Left ventricle myocardium superior (tissue), 1 donor: ENCODE measurements at regions not wholly inside any gene's neighbourhood (a gene's known extent, or its start where the extent isn't known, plus 50 kb on each side); places are given as distances from the start of the nearest gene placed in this dataset.

Source experiments
- ATAC-seq: fragments of 200-7000 bp; cut with Tn5 transposase; one replicate; pipeline ENCODE4 v1.9.1; 2020; ENCODE audit warnings: mild to moderate bottlenecking, moderate library complexity
- DNase-seq: peaks from one replicate; pipeline ENCODE4 v3.0.0-alpha.2; 2020
- intact Hi-C: fragments of 100-400 bp; cut with micrococcal nuclease; formaldehyde crosslinking; loops from one replicate; pipeline ENCODE4 v1.11.0; 2022
- donor health status: DM: no; HTN: yes; CAD: no; lungs with severe emphysema.

DNA sequence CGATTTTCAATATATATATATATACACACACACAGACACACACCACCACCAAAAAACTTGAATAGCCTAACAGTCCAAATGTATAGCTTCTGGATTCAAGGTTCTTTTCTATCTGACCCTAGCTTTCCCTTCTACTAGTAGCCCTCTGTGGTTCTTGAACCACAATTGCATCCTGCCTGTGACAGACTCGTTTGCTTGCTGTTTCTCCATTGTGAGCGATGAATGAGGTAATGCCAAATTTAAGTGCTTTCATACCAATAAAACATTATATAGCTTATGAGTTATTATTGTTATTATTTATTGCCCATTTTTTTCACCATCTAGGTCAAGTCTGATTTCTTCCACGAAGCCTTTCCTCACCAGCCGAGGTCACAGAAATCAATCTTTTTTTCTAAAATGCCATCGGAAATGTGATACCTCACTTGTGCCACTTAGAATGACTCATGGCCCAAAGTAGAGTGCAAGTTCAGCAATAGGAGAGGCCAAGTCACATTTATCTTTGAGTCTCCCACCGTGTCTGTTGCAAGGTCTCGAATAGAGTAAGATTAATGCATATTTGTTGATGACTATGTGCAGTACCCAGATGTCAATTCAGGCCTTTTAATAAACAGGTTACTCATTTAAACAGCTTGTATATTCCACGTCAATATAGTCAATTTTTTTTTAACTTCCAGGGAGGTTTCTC lies 1015.8 kb upstream of the SEL1L start:
- DNase-seq (no peak), ATAC-seq (no peak)
- intact Hi-C loops: no loop called here

DNA sequence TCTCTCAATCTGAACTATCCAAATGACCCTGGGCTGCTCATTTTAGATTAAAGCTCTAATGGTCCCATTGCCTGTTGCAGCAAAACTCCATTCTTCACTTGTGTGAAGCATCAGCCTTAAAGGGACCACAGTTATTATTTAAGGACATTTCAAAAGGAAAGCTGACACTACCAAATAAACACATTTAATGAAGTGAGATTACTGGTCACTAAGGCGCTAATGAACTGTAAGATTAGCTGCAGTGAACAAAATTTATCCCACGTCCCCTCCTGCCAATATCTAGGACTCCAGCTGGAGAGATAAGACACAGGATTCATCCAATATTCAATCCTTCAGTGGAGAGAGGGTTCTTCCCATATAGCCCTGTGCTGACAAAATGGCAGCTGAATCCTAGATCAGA lies 1029.2 kb upstream of the SEL1L start:
- DNase-seq (no peak), ATAC-seq (no peak)
- intact Hi-C loops: loop anchor here (10.0 kb wide), 1 partner anchor 848 kb away; no protein-coding TSS in a partner anchor

DNA sequence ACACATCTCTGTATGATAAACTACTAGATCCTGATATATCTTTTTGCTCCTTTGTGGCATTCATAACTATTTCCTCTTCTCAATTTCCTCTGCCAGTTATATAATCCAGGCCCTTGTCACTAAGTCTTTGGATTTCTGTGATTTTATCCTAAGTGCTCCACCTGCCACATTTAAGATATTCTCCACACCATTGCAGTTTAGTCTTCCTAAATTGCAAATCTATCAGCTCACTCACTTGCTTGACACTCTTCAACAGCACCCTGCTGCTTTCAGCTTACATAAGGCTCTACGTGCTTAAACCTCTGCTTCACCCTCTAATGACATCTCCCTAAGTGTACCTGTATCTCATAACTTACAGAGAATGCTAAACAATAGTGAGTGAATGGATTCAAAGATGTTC lies 1032.2 kb upstream of the SEL1L start:
- DNase-seq (no peak), ATAC-seq (no peak)
- intact Hi-C loops: loop anchor here (10.0 kb wide), 1 partner anchor 851 kb away; no protein-coding TSS in a partner anchor

DNA sequence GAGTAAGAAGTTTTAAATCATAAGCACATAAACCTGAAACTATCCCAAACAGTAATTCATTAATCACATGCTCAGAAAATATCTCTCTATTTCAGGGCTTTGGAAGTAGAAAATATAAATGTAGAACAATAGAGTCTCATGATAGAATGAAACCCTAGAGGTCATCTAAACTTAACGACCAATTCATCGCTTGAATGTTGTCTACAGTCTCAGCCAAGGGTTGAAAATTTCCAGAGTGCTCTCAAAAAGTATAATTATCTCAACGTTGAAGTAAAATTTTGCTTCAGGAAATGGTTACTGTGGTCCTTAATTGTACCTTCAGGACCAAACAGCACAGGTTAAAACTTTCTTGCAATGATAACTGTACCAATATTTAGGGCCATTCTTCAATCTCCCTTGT lies 1053.6 kb upstream of the SEL1L start:
- ATAC-seq (no peak), DNase-seq (no peak)
- intact Hi-C loops: no loop called here

DNA sequence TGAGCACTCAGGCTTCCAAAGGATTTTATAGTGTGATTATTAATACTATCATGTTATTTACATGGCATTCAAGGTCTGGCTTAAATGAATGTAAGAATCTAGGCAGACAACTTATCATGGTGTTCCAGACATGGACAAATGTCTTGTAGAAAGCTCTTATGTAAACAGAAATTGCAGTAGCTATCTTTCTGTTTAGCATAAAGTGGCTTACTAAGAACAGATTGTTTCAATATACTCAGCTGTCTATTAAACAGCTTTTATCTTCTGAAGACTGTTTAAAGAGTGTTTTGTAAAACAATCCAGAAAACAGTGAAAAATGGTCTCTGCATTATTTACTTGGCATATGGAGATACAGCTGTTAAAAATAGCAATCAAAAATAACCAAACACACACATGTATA lies 1061.8 kb upstream of the SEL1L start:
- DNase-seq: no peak
- no peak for ATAC-seq
- intact Hi-C loops: no loop called here

DNA sequence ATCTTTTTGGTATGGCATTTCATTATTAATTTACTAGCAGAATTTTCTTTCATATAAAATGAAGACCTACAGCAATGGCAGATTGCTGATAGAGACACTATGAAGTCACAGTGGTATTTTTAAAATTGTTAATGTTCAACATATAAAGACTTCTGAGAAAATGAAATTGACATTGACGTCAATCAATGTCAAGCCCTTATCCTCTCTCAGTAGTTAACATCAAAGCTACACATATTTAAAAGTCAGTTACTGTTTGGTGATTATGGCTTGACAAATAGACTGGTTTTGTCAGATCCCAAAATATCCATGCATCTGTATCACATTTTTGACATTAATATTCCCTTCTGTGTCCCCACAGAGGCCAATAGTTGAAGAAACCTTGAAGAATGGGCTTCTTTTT lies 1069.1 kb upstream of the SEL1L start:
- ATAC-seq (no peak), DNase-seq (no peak)
- intact Hi-C loops: no loop called here

DNA sequence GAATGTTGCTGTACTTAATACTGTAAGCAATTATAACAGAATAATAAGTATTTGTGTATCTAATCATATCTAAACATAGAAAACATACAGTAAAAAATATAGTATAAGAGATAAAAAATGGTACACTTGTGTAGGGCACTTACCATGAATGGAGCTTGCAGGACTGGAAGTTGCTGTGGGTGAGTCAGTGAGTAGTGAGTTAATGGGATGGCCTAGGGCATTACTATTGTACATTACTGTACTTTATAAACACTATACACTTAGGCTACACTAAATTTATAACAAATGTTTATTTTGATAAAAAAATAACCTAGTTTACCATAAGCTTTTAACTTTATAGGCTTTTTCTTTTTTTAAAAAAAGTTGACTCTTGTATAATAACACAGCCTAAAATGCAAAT lies 1071.2 kb upstream of the SEL1L start:
- intact Hi-C loops: no loop called here
- DNase-seq (no peak), ATAC-seq (no peak)

DNA sequence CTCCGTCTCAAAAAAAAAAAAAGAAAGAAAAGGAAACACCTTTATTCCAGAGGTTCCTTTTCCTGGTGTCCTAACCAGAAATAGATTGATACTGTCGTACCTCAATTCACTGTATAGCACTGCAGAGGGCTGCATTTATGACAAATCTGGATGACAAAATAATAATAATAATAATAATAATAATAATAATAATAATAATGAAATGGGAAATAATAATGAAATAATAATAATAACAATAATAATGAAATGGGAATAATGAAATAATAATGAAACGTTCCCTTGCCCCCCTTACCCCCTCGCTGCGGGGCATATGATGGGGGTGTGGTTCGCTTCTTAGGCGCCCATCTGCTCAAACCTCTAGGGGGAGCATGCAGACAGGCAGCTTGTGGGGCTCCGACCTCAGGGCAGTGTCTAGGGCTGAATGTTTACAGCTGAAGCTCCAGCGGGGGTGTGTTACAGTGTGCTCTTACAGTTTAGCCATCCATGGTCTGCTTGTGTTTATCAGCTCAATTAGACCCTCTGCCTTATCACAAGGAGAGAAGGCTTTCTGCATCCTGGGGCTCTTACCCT lies 1088.3 kb upstream of the SEL1L start:
- intact Hi-C loops: no loop called here
- no peak for ATAC-seq
- DNase-seq: no peak

DNA sequence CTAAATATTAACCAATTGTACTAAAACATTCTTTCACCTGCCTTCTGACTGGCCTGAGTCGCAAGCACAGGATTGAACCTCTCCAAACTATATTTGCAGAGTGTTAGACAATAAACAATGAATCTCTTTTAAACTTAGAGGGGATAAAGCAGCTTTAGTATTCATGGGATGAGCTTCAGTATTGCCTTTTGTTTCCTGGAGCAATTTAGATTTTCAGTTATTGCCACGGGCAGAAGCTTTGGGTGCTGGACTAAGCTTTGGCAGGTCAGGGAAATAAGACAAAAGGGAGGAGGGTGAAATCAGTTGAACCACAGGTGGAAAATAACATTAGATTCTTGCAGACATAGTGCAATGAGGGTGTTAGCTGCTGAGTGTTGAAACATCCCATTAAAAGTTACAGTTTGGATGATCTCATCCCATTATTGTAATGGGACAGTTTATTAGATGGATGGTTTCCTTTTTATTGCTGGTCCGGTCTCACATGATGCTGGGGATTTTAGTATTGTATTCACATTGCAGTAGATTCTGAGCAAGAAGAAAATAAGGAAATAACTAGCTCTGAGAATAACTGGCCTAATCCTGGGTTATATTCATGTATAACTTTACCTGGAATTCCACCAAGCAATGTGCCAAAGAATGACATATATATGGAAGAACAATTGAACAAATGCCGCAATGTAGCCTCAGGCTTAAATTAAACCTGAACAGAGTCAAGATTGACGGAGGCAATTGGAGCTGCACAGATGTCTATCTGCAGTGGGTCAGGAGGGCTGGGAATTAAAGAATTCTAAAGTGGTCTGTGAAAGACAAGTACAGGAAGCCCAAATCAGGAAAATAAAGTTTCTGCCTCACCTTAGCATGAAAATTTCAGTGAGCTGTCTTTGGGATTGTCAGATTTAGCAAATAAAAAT lies 1092.8 kb upstream of the SEL1L start:
- DNase-seq (no peak), ATAC-seq (no peak)
- intact Hi-C loops: no loop called here

DNA sequence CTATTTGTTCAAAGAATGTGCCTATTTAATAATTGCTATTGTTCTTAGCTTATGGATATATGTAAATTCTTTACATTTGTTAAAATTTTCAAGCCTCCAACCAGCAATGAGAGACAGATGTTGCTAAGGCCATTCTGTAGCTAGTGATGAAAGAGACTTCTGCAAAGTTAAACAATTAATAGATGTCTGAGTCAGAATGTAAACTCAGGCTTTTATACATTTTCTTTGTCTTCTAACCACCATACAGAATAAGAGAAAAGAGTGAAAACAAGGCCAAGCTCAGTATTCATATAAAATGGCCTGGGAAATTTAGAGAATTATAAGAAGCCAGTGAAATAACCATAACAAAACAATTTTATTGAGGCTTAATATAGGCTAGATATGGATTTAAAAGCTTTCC lies 1102.3 kb upstream of the SEL1L start:
- ATAC-seq: no peak
- intact Hi-C loops: no loop called here
- DNase-seq: no peak

DNA sequence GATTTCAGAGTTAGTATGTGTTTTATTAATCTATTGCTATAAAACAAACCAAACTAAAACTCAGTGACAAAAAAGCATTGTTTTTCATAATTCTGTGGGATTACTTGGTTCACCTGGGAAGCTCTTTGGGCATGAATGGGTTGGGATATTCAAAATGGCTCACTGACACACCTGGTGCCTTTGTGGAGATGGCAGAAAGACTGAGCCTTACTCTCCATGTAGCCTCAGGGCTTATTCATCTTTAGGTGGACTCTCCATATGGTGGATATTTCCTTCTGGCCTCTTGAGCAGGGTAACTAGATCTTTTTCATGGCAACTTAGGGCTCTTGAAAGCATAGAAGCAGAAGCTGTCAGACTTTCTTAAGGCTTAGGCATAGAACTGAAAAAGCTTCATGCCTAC lies 1102.8 kb upstream of the SEL1L start:
- no peak for ATAC-seq
- intact Hi-C loops: no loop called here
- no peak for DNase-seq

DNA sequence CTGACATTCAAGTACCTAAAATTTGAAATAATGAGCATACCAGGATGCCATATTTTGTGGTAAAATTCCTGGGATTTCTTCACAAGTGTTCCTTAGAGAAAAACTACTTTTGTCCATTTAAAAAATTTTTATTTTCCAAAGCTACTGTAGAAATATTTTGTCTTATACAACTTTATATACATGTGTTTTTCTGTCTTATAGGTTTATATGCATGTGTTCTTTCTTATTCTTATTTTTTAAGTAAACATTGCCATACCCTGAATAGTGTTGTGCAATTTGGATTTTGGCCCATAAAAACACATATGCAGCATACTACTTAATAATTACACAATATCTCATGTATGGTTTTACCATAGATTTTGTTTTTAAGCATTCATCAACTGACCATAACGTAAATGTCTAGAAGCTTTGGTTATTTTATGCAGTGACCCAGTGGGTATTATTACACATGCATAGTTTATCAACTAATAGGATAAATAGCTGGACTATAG lies 1107.4 kb upstream of the SEL1L start:
- no peak for ATAC-seq
- no peak for DNase-seq
- intact Hi-C loops: no loop called here

DNA sequence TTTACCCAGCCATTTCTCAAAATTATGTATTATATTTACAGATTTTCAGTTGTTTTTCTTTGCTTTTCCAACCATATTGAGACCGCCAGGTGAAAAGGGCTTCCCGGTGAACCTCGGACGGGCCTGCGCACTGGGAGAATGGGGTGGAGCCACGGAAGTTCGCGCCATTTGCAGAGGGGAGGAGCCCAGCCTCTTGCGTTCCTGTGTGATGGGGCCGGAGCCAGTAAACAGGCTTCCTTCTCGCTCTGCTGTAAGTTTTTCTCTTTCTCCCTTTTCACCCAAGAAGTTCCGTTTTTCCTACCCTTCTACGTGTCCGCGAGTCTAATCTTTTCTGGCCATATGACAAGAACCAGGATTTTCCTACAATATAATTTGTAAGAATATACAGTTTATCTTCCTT lies 1108.8 kb upstream of the SEL1L start:
- ATAC-seq (no peak), DNase-seq (peak; percentile 49)

DNA sequence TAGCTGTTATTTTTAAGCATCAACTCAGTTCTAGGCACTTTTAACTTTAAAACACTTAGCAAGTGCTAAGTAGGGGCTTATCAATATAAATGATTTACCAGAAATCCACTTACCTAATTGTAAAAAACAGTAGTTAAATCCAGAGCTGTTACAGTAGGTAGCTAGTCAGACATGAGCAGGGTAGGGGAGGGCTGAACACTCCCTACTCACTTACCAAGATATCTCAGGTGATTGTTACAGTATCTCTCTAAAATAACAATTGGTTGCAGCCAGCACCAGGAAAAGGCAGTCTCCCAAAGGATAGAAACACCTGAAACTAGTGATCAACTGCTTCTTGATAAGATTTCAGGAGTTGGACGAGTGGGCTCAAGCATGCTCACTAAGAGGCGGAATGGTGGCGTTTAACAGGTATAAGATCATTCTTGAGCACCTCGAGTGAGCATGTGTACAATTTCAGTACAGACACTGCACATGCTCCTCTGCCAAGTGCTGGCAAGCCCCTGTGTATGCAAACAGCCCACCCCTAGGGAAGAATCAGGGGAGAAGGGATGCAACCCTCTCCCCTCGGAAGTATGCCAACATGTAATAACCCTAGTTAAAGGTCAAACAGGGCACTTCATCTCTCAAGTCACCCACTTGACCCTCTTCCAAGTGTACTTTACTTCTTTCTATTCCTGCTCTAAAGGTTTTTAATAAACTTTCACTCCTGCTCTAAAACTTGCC lies 1113.6 kb upstream of the SEL1L start:
- ATAC-seq: no peak
- no peak for DNase-seq
- intact Hi-C loops: no loop called here

More for the DNA sequence above, 1108.8 kb upstream of the SEL1L start:
- intact Hi-C loops: no loop called here

DNA sequence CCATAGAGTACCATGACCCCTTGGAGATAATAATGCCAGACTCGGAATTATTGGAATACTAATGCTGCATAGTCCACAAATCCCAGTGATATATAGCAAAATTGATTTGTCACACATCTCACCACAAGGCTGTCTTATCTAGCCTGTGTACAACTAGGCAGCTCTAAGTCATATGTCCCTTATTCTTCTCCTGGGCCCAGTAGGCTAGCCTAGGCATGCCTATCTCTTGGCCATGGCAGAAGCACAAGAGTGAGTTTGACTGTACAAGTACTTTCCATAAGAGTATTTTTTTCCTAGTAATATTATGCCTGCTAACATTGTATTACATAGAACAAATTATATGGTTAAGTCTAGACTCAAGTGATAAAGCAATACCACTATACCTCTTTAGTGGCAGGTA lies 1122.1 kb upstream of the SEL1L start:
- intact Hi-C loops: no loop called here
- no peak for ATAC-seq
- no peak for DNase-seq

DNA sequence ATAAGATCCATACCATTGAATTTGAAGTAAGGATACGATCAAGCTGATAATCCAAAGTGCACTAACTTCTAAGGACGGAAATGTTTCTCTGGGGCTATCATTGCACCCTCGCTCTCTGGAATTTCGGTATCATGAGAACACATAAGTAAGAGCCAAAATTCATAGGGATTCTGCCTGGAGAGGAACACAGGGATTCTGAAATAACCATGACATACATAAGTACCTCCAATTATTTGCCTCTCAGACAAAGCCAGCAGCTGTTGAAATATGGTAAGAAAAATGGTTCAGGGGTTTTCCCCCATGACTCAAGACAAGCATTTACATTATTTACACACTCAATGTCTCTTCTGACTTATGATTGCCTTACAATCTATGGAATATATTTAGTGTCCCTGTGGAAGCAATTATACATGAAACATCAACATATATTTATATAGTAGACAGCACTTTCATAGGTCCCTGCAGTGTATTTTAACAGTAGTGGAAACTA lies 1123.6 kb upstream of the SEL1L start:
- no peak for ATAC-seq
- intact Hi-C loops: no loop called here
- no peak for DNase-seq

DNA sequence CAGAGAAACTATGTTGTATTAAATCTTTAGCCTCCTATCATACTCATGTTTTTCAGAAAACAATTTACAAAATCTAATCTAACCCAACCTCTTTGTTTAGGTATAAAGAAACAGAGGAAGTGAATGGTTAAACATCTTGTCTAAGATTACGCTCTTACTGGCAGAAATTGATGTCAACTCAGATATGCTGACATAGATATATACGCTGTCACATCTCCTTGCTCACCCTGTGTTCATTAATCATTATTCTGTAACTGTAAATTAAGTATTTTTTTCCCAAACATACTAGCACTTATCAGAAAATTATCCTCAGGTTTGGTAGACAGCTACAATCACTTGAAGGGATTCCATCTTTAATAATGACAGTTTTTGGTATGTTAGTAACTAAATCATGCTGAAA lies 1127.6 kb upstream of the SEL1L start:
- ATAC-seq: no peak
- intact Hi-C loops: no loop called here
- DNase-seq: no peak

DNA sequence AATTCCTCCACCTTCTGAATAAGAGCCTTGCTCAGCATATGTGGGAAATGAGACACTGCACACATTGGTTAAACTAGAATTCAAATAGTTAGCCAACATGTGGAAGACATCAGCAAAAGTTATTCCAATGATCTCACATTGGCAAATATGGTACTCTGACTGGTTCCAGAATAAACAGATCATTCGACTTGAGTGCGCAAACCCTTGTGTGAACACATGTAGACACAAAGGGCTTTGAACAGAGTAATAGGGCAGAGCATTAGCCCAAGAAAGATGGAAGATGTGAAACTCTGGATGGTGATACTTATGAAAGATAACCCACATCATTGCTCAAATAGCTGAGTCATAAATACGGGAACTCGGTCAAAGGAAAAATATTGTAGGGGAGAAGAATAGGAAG lies 1133.4 kb upstream of the SEL1L start:
- DNase-seq: no peak
- ATAC-seq: peak; percentile 95
- intact Hi-C loops: no loop called here

DNA sequence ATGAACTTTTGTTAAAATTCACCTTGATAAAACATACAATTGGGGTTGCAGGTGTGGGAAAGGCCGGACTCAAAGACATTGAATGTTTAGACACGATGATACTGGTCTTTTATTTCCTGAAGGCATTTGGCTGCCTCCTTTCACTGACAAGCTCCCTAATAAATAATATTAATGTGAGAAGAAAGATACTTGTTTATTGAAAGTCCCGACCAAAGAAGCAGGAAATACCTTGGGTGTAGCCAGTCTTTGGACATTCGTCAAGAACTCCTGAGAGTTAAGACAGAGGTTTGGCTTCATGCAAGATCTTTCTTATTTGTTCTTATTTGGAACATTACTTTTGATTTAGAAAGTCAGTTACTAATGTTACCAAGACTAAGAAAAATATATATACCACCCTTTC lies 1133.8 kb upstream of the SEL1L start:
- intact Hi-C loops: no loop called here
- DNase-seq (no peak), ATAC-seq (peak; percentile 40)
